ENCODE measurements at regions not wholly inside any gene's neighbourhood (a gene's known extent, or its start where the extent isn't known, plus 50 kb on each side); places are given as distances from the start of the nearest gene placed in this dataset.
"Not testable (repeated sequence)": the region's sequence is repeated elsewhere in the genome, so short reads cannot be mapped to it uniquely, and the experiment has no call there.

DNA sequence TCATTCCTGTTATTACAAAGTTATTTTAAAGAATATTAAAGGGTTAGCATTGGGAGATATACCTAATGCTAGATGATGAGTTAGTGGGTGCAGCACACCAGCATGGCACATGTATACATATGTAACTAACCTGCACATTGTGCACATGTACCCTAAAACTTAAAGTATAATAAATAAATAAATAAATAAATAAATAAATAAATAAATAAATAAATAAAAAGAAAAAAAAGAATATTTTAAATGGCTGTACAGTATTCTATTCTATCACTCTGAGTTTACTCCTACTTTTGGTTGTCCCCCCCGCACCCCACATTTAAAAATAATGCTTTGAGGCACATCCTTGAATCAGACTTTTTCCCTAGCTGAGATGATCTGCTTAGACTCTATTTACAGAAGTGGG is 218.6 kb downstream of the MSX2 start:
- H3K18ac ChIP-seq (ENCODE audit: low read depth, low read length); dilution Hi-C loops (cut with HindIII; ENCODE audit: low sequenced_read_pairs, unreplicated experiment); H3K9me1 ChIP-seq (ENCODE audit: insufficient read depth, low read length); H2AFZ ChIP-seq (replicated peaks; ENCODE audit: low read length, poor library complexity); H4K20me1 ChIP-seq (ENCODE audit: insufficient read depth, low read length); H2AK5ac ChIP-seq (ENCODE audit: low read depth, low read length); H3K27ac ChIP-seq (ENCODE audit: insufficient read depth, low read length); H3K9ac ChIP-seq (ENCODE audit: low read depth, low read length); H3K4me3 ChIP-seq (ENCODE audit: insufficient read depth, low read depth, low read length); H3K9me3 ChIP-seq (ENCODE audit: control insufficient read depth, insufficient read depth, low read length); H3K4me1 ChIP-seq (ENCODE audit: control insufficient read depth, insufficient read depth, low read length); H3K36me3 ChIP-seq (ENCODE audit: control insufficient read depth, insufficient read depth, low read length); H4K91ac ChIP-seq (ENCODE audit: insufficient read depth, low read depth, low read length); H2BK5ac ChIP-seq (ENCODE audit: low read depth, low read length, poor library complexity, severe bottlenecking); H3K56ac ChIP-seq (ENCODE audit: extremely low read depth, insufficient read depth, low read length); H3K27me3 ChIP-seq (ENCODE audit: control insufficient read depth, insufficient read depth, low read length); POLR2A ChIA-PET (ENCODE audit: unreplicated experiment); H4K8ac ChIP-seq (ENCODE audit: low read depth in 2 of 2, low read length in 2 of 2); H3K23ac ChIP-seq (ENCODE audit: low read depth, low read length); H3K4ac ChIP-seq (ENCODE audit: low read depth, low read length); H4K5ac ChIP-seq (ENCODE audit: low read depth, low read length); ATAC-seq (ENCODE audit: low read depth); H2AK9ac ChIP-seq (replicated peaks; ENCODE audit: low read depth, low read length, poor library complexity); H2BK20ac ChIP-seq (ENCODE audit: low read depth, low read length); BruUV-seq (replicated peaks); H3K4me2 ChIP-seq (ENCODE audit: low read depth, low read length); in situ Hi-C loops (cut with MboI; ENCODE audit: low sequenced_read_pairs); H3K79me1 ChIP-seq (ENCODE audit: low read depth in 1 of 2, low read length in 2 of 2); DNase-seq; H3K14ac ChIP-seq (replicated peaks; ENCODE audit: low read depth, low read length); H2BK120ac ChIP-seq (ENCODE audit: low read depth, low read length); CTCF ChIA-PET; H2BK15ac ChIP-seq (ENCODE audit: low read depth, low read length); intact Hi-C loops (cut with micrococcal nuclease): not testable (repeated sequence)
- WGBS, 2 experiments (ENCODE audit: extremely low coverage in 2 of 2, insufficient read length in 1 of 2), result no CpG with 5 or more reads among the region's 1 CpG
